ENCODE measurements at regions not wholly inside any gene's neighbourhood (a gene's known extent, or its start where the extent isn't known, plus 50 kb on each side); places are given as distances from the start of the nearest gene placed in this dataset.
"Not testable (repeated sequence)": the region's sequence is repeated elsewhere in the genome, so short reads cannot be mapped to it uniquely, and the experiment has no call there.

- DNase-seq (ENCODE audit: low read depth in 4 of 4, low spot score in 3 of 4): not testable (repeated sequence)
Observed at GRCh38 chr9:93748827-93749226, 172.4 kb downstream of the PHF2 start.

GRCh38 chr9:93731963-93732362 is 155.6 kb downstream of the PHF2 start:
- no peak for DNase-seq (ENCODE audit: low read depth in 4 of 4, low spot score in 3 of 4)

- no peak for DNase-seq (ENCODE audit: low read depth in 4 of 4, low spot score in 3 of 4)
Observed at GRCh38 chr9:93730648-93731047, 154.3 kb downstream of the PHF2 start.

GRCh38 chr9:93730217-93730616 is 153.8 kb downstream of the PHF2 start:
- no peak for DNase-seq (ENCODE audit: low read depth in 4 of 4, low spot score in 3 of 4)
